Astrocyte (in vitro differentiated cells and primary cell): ENCODE measurements at regions not wholly inside any gene's neighbourhood (a gene's known extent, or its start where the extent isn't known, plus 50 kb on each side); places are given as distances from the start of the nearest gene placed in this dataset.

Experiments used
- DNase-seq: peaks from one replicate; pipeline ENCODE4 v3.0.0-alpha.2; 2010; ENCODE audit warnings: low read depth
- FAIRE-seq: peaks from 2 replicates; lab custom pipeline; 2011; peaks lifted over from hg19 to GRCh38; lab: Jason Lieb, UNC
- H2AFZ ChIP-seq: 2 replicates; pipeline ENCODE4 v1.6.0; 2012; ENCODE audit warnings: low read depth, low read length, inconsistent platforms
- H3K27ac ChIP-seq: 2 replicates; pipeline ENCODE4 v1.5.1; 2011; ENCODE audit warnings: low read depth, low read length, inconsistent platforms
- H3K27me3 ChIP-seq: 2 replicates; pipeline ENCODE4 v1.6.0; 2011; ENCODE audit warnings: low read length, inconsistent platforms; ENCODE audit not compliant: insufficient read depth
- H3K36me3 ChIP-seq: 2 replicates; pipeline ENCODE4 v1.5.1; 2011; ENCODE audit warnings: low read length, inconsistent platforms; ENCODE audit not compliant: insufficient read depth
- H3K4me1 ChIP-seq: 2 replicates; pipeline ENCODE4 v1.5.1; 2011; ENCODE audit warnings: low read length, inconsistent platforms; ENCODE audit not compliant: insufficient read depth
- H3K4me2 ChIP-seq: 2 replicates; pipeline ENCODE4 v1.6.0; 2012; ENCODE audit warnings: low read length, inconsistent platforms
- H3K4me3 ChIP-seq: 2 replicates; pipeline ENCODE4 v1.5.1; 2011; ENCODE audit warnings: low read depth, mild to moderate bottlenecking, low read length, inconsistent platforms; ENCODE audit not compliant: insufficient read depth
- H3K79me2 ChIP-seq: 2 replicates; pipeline ENCODE4 v1.6.0; 2012; ENCODE audit warnings: mild to moderate bottlenecking, low read length, inconsistent platforms; ENCODE audit not compliant: insufficient read depth
- H3K9ac ChIP-seq: 2 replicates; pipeline ENCODE4 v1.6.0; 2012; ENCODE audit warnings: mild to moderate bottlenecking, low read length, inconsistent platforms
- H3K9me3 ChIP-seq: 2 replicates; pipeline ENCODE4 v1.5.1; 2012; ENCODE audit warnings: low read depth, mild to moderate bottlenecking, low read length, inconsistent platforms; ENCODE audit not compliant: insufficient read depth
- H4K20me1 ChIP-seq: 2 replicates; pipeline ENCODE4 v1.6.0; 2012; ENCODE audit warnings: low read length, inconsistent platforms; ENCODE audit not compliant: insufficient read depth
- H3K27ac Mint-ChIP-seq: one replicate; pipeline ENCODE4 v1.8.0; 2021; ENCODE audit warnings: mild to moderate bottlenecking, mixed read lengths; ENCODE audit not compliant: unreplicated experiment
- H3K27me3 Mint-ChIP-seq: one replicate; pipeline ENCODE4 v1.8.0; 2021; ENCODE audit warnings: low read depth, mixed read lengths; ENCODE audit not compliant: unreplicated experiment
- H3K36me3 Mint-ChIP-seq: one replicate; pipeline ENCODE4 v1.8.0; 2021; ENCODE audit warnings: low read depth, mixed read lengths; ENCODE audit not compliant: unreplicated experiment
- H3K4me1 Mint-ChIP-seq: one replicate; pipeline ENCODE4 v1.8.0; 2021; ENCODE audit warnings: low read depth, mixed read lengths; ENCODE audit not compliant: unreplicated experiment
- H3K4me3 Mint-ChIP-seq: one replicate; pipeline ENCODE4 v1.8.0; 2021; ENCODE audit warnings: mild to moderate bottlenecking, moderate library complexity, mixed read lengths; ENCODE audit not compliant: unreplicated experiment
- H3K9me3 Mint-ChIP-seq: one replicate; pipeline ENCODE4 v1.8.0; 2021; ENCODE audit warnings: mild to moderate bottlenecking, mixed read lengths; ENCODE audit not compliant: unreplicated experiment
- EZH2 ChIP-seq: IDR thresholded peaks from 2 replicates; pipeline ENCODE4 v1.6.1; 2012; ENCODE audit warnings: mild to moderate bottlenecking, low read length, inconsistent platforms; ENCODE audit not compliant: insufficient read depth
- TF ChIP-seq, protein P1 (sequence below): IDR thresholded peaks from 2 replicates; pipeline ENCODE4 v1.5.1; 2011; ENCODE audit warnings: low read depth, mild to moderate bottlenecking, inconsistent platforms, low read length, moderate library complexity; ENCODE audit not compliant: insufficient read depth

DNA sequence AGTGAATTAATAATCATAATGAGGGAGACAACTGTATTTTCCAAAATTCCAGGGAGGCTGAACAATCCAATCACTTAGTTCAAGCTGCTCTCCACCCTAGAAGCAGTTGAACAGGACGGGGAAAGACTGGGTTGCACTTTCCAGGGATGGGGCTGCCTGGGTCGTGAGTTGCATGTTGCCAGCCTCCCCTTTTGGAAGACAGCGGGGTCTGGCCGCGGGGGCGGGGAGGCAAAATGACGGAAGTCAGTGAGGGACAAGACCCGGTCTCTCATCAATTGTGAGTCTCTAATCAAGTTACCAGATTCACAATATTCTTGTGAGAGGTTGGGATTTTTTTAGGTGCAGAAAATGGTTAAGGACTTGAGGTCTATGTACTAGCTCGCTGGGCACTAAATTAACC, 484.1 kb downstream of the ZSWIM6 start:
- H3K36me3 ChIP-seq, result no peaks in the 10 kb centered on the region
- no peak overlapping the region for H2AFZ ChIP-seq
- no peaks in the 10 kb centered on the region for H3K4me1 ChIP-seq
- no peaks in the 10 kb centered on the region for H4K20me1 ChIP-seq
- no peak overlapping the region for H3K9ac ChIP-seq
- Mint-ChIP-seq H3K27ac (no peak overlapping the region), H3K4me3 (no peak overlapping the region), H3K27me3 (peaks cover 8% of the 10 kb centered on the region), H3K36me3 (no peaks in the 10 kb centered on the region), H3K9me3 (peaks cover 2% of the 10 kb centered on the region), H3K4me1 (peaks cover 13% of the 10 kb centered on the region)
- no peak overlapping the region for H3K4me3 ChIP-seq
- DNase-seq, result no peak
- no peak overlapping the region for H3K4me2 ChIP-seq
- no peaks in the 10 kb centered on the region for H3K79me2 ChIP-seq
- no peak overlapping the region for H3K27ac ChIP-seq
- FAIRE-seq, result no peak
- peaks cover 9% of the 10 kb centered on the region for H3K27me3 ChIP-seq
- TF ChIP-seq EZH2, result no peak
- TF ChIP-seq, protein P1, sequence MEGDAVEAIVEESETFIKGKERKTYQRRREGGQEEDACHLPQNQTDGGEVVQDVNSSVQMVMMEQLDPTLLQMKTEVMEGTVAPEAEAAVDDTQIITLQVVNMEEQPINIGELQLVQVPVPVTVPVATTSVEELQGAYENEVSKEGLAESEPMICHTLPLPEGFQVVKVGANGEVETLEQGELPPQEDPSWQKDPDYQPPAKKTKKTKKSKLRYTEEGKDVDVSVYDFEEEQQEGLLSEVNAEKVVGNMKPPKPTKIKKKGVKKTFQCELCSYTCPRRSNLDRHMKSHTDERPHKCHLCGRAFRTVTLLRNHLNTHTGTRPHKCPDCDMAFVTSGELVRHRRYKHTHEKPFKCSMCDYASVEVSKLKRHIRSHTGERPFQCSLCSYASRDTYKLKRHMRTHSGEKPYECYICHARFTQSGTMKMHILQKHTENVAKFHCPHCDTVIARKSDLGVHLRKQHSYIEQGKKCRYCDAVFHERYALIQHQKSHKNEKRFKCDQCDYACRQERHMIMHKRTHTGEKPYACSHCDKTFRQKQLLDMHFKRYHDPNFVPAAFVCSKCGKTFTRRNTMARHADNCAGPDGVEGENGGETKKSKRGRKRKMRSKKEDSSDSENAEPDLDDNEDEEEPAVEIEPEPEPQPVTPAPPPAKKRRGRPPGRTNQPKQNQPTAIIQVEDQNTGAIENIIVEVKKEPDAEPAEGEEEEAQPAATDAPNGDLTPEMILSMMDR, result no peak
- H3K9me3 ChIP-seq, result no peaks in the 10 kb centered on the region

DNA sequence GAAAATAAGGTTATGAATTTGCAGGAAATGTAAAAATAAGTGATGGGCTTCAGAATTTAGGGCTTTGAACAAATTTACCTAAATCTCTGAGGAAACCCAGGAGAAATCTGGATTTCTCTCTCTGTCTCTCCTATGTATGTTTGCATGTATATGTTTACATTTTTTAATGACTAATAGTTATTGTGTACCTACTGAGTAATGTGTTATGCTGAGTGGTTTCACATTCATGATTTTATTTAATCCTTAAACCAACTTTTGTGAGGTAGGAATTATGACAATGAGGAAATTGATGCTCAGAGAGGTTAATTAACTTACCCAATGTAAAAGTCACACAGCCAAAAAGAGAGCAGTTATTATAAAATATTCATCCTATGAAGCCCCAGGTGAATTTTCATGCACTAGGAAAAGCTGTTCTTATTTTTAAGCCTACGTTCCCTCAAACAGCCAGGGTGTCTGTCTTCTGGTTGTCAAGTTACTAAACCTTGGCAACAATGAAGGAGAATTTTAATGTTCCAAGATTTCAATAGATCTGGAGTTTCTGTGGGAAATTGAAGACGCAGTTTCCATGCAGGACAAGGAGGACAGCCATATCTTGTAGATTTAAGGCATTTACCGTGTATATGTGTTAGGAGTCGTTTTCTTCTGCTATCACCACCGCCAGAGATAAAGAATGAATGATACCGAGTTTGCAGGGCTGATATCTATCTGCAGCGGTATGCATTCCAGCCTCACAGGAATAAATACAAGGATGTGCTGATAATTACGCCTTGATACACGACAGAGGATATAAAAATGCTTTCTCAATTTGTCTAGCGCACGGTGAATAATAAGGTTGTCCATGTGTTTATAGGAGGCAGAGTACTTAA, 484.8 kb downstream of the ZSWIM6 start:
- Mint-ChIP-seq H3K27ac (no peak overlapping the region), H3K4me1 (peaks cover 7% of the 10 kb centered on the region), H3K27me3 (peaks cover 8% of the 10 kb centered on the region), H3K36me3 (no peaks in the 10 kb centered on the region), H3K4me3 (no peak overlapping the region), H3K9me3 (no peaks in the 10 kb centered on the region)
- Histone ChIP-seq H3K79me2 (no peaks in the 10 kb centered on the region), H3K27me3 (peaks cover 7% of the 10 kb centered on the region), H3K9ac (no peak overlapping the region), H3K4me2 (no peak overlapping the region), H2AFZ (no peak overlapping the region), H3K36me3 (no peaks in the 10 kb centered on the region), H3K27ac (no peak overlapping the region), H3K9me3 (no peaks in the 10 kb centered on the region), H3K4me1 (no peaks in the 10 kb centered on the region), H3K4me3 (no peak overlapping the region), H4K20me1 (no peaks in the 10 kb centered on the region)
- no peak for DNase-seq
- TF ChIP-seq EZH2, result no peak
- TF ChIP-seq, protein P1, result no peak
- FAIRE-seq, result no peak
